Peyer's patch (tissue), 4 donors: ENCODE measurements at regions not wholly inside any gene's neighbourhood (a gene's known extent, or its start where the extent isn't known, plus 50 kb on each side); places are given as distances from the start of the nearest gene placed in this dataset.

Experiments
- DNase-seq, 3 donors: peaks; one replicate each; pipeline ENCODE4 v3.0.0-alpha.2; 2017 to 2019
- H3K27ac ChIP-seq, 4 donors: fragments of 200-600 bp; sonication (generic); one replicate each; pipeline ENCODE4 v1.5.1; 2016 to 2019
- H3K27me3 ChIP-seq, 2 donors: fragments of 200-600 bp; sonication (generic); one replicate each; pipeline ENCODE4 v1.5.1; 2019
- H3K36me3 ChIP-seq, 3 donors: fragments of 200-600 bp; sonication (generic); one replicate each; pipeline ENCODE4 v1.5.1; 2016 to 2019
- H3K4me1 ChIP-seq, 4 donors: fragments of 200-600 bp; sonication (generic); one replicate each; pipeline ENCODE4 v1.5.1; 2016 to 2019
- H3K4me3 ChIP-seq, 4 donors: fragments of 200-600 bp; sonication (generic); 1 replicate in 3 of 4; 2 replicates in 1 of 4; pipeline ENCODE4 v1.5.1; 2016 to 2019; ENCODE audit warnings: mild to moderate bottlenecking in 1 of 4
- H3K9me3 ChIP-seq, 4 donors: fragments of 200-600 bp; sonication (generic); one replicate each; pipeline ENCODE4 v1.5.1; 2016 to 2019; ENCODE audit warnings: mild to moderate bottlenecking in 1 of 4
- POLR2A ChIP-seq, 2 donors: fragments of 450-650 bp; IDR thresholded peaks; one replicate each; pipeline ENCODE4 v1.5.1; 2017; ENCODE audit warnings: antibody characterized with exemption in 2 of 2, mild to moderate bottlenecking in 2 of 2, moderate library complexity in 2 of 2
- TF ChIP-seq, protein P1 (sequence below), 6 experiments: fragments of 450-650 bp in 4 of 6; fragments of 200-600 bp in 2 of 6; sonication (generic) in 1 of 6; IDR thresholded peaks; one replicate each; pipeline ENCODE4 v1.5.1; 2017 to 2019; ENCODE audit warnings: antibody characterized with exemption in 6 of 6, mild to moderate bottlenecking in 3 of 6, moderate library complexity in 1 of 6

- Histone ChIP-seq H3K27me3 (no peaks in the 10 kb centered on the region), H3K9me3 (no peaks in the 10 kb centered on the region), H3K36me3 (no peaks in the 10 kb centered on the region), H3K27ac (no peak overlapping the region), H3K4me3 (no peak overlapping the region), H3K4me1 (peaks cover 0 to 13% (median 0%) of the 10 kb centered on the region in 4 donors)
- no peak for DNase-seq
- TF ChIP-seq, protein P1, sequence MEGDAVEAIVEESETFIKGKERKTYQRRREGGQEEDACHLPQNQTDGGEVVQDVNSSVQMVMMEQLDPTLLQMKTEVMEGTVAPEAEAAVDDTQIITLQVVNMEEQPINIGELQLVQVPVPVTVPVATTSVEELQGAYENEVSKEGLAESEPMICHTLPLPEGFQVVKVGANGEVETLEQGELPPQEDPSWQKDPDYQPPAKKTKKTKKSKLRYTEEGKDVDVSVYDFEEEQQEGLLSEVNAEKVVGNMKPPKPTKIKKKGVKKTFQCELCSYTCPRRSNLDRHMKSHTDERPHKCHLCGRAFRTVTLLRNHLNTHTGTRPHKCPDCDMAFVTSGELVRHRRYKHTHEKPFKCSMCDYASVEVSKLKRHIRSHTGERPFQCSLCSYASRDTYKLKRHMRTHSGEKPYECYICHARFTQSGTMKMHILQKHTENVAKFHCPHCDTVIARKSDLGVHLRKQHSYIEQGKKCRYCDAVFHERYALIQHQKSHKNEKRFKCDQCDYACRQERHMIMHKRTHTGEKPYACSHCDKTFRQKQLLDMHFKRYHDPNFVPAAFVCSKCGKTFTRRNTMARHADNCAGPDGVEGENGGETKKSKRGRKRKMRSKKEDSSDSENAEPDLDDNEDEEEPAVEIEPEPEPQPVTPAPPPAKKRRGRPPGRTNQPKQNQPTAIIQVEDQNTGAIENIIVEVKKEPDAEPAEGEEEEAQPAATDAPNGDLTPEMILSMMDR (IDR thresholded peaks at IDR 0.05), result no peak
- no peak for TF ChIP-seq POLR2A (IDR thresholded peaks at IDR 0.05)
Measured at GRCh38 chr10:30185916-30186315, 126.5 kb upstream of the JCAD start.

GRCh38 chr10:30185341-30185740, 126.0 kb upstream of the JCAD start:
- H3K27me3 ChIP-seq, result no peaks in the 10 kb centered on the region
- H3K4me3 ChIP-seq, result no peak overlapping the region
- no peaks in the 10 kb centered on the region for H3K36me3 ChIP-seq
- peaks cover 0 to 13% (median 0%) of the 10 kb centered on the region in 4 donors for H3K4me1 ChIP-seq
- no peak for DNase-seq
- no peak overlapping the region for H3K27ac ChIP-seq
- TF ChIP-seq, protein P1 (IDR thresholded peaks at IDR 0.05), result no peak
- no peak for TF ChIP-seq POLR2A (IDR thresholded peaks at IDR 0.05)
- no peaks in the 10 kb centered on the region for H3K9me3 ChIP-seq

DNA sequence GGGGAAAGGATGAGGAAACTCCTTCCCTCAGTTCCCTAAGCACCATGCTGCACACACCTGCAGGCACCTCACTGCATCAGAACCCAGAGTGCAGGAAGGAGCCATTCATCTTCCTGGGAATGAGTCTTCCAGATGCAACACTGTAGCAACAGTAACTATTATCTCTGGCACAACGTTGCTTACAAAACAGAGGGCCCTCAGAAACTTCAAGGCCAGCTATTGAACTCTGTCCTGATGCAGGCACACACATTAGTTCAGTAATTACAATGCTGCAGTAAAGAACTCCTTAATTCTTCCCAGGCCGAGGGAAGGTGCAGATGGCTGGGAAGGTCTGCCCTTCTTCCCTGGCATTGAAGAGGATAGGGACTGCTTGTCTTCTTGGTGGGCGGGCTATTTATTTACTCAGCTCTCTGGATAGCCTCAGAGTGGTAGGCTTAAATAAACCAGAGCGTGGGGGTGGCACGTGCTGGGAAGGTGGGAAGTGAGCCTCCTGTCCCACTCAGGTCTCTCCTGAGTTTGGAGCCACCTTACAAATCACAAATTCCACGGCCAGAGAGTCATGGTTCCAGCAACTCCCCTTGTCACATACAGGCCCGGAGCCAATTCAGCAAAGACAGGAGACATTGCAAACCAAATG, 125.1 kb upstream of the JCAD start:
- Histone ChIP-seq H3K4me1 (peaks cover 0 to 13% (median 0%) of the 10 kb centered on the region in 4 donors), H3K36me3 (no peaks in the 10 kb centered on the region), H3K27ac (no peak overlapping the region), H3K9me3 (no peaks in the 10 kb centered on the region), H3K27me3 (no peaks in the 10 kb centered on the region), H3K4me3 (no peak overlapping the region)
- TF ChIP-seq, protein P1 (IDR thresholded peaks at IDR 0.05), result no peak
- no peak for TF ChIP-seq POLR2A (IDR thresholded peaks at IDR 0.05)
- no peak for DNase-seq

- Histone ChIP-seq H3K36me3 (no peaks in the 10 kb centered on the region), H3K9me3 (no peaks in the 10 kb centered on the region), H3K27ac (no peak overlapping the region), H3K4me1 (peaks cover 0 to 13% (median 0%) of the 10 kb centered on the region in 4 donors), H3K4me3 (no peak overlapping the region), H3K27me3 (no peaks in the 10 kb centered on the region)
- DNase-seq, result no peak
- TF ChIP-seq POLR2A (IDR thresholded peaks at IDR 0.05), result no peak
- TF ChIP-seq, protein P1 (IDR thresholded peaks at IDR 0.05), result no peak
Measured at GRCh38 chr10:30183055-30183402, 123.6 kb upstream of the JCAD start.

DNA sequence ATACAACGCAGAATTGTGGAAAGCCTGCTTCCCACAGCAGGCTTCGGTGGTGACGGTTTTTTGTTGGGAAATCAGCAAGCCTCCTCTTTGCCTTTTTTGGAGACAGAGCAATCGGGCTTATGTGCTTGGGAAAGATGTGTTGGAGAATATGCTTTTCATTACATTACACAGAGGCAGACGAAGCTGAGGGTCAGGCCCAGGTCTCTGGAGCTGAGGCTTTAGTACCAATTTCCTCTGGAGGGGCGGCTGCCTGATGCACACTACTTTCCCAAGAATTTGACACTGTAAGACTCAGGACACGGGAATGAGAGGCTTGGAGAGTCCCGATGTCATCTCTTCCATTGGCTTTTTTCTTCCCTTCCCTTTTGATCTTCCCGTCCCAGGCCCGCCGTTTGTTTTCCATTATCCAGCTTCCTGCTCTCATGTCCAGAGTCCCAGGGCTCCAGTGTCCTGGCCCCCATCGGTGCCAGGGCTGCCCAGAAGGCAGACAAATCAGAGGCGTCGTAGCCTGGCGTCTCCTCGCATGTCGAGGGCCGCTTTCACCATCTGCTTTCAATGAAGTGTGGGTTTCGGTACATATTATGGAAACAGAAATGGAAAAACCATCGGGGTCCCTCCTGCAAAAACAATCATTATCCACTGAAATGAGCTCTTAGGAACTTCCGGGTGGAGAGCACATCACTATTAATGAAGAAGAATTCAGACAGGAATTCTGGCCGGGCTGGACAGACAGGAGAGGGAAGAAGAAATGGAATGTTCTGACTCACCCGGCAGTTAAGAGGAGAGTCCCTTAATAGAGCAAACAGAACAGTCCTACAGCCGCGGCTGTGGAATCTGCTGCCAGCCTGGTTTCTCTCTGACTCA, 123.0 kb upstream of the JCAD start:
- H3K27ac ChIP-seq, result no peak overlapping the region
- TF ChIP-seq, protein P1 (IDR thresholded peaks at IDR 0.05), result no peak
- TF ChIP-seq POLR2A (IDR thresholded peaks at IDR 0.05), result no peak
- H3K27me3 ChIP-seq, result no peaks in the 10 kb centered on the region
- no peak for DNase-seq
- H3K36me3 ChIP-seq, result no peaks in the 10 kb centered on the region
- H3K4me3 ChIP-seq, result no peak overlapping the region
- peaks cover 0 to 10% (median 0%) of the 10 kb centered on the region in 4 donors for H3K4me1 ChIP-seq
- no peaks in the 10 kb centered on the region for H3K9me3 ChIP-seq
